Gastroesophageal sphincter (tissue), 3 donors: ENCODE measurements at regions not wholly inside any gene's neighbourhood (a gene's known extent, or its start where the extent isn't known, plus 50 kb on each side); places are given as distances from the start of the nearest gene placed in this dataset.

Experiments used
- CTCF ChIP-seq, 4 experiments: fragments of 200-600 bp in 2 of 4; fragments of 450-650 bp in 2 of 4; sonication (generic) in 1 of 4; IDR thresholded peaks; one replicate each; pipeline ENCODE4 v1.5.1; 2017 to 2019; ENCODE audit warnings: antibody characterized with exemption in 4 of 4, mild to moderate bottlenecking in 2 of 4, moderate library complexity in 2 of 4
- EP300 ChIP-seq: sonication (generic); formaldehyde crosslinking; IDR thresholded peaks from one replicate; pipeline ENCODE4 v1.6.1; 2017; ENCODE audit warnings: antibody characterized with exemption, mild to moderate bottlenecking
- POLR2A ChIP-seq, 2 donors: fragments of 450-650 bp; IDR thresholded peaks; one replicate each; pipeline ENCODE4 v1.6.1; 2017; ENCODE audit warnings: antibody characterized with exemption in 2 of 2, mild to moderate bottlenecking in 2 of 2, moderate library complexity in 1 of 2
- POLR2AphosphoS5 ChIP-seq: sonication (generic); formaldehyde crosslinking; IDR thresholded peaks from one replicate; pipeline ENCODE4 v1.6.1; 2017; ENCODE audit warnings: antibody characterized with exemption

- TF ChIP-seq CTCF (IDR thresholded peaks at IDR 0.05) = no peak
- no peak for TF ChIP-seq EP300
- TF ChIP-seq POLR2A (IDR thresholded peaks at IDR 0.05) = no peak
- no peak for TF ChIP-seq POLR2AphosphoS5
These were observed 64.7 kb downstream of the NKX6-1 start for GRCh38 chr4:84434344-84434743.
